HG02973 (cell line): ENCODE measurements at regions not wholly inside any gene's neighbourhood (a gene's known extent, or its start where the extent isn't known, plus 50 kb on each side); places are given as distances from the start of the nearest gene placed in this dataset.

Experiments
- ATAC-seq: cut with Tn5 transposase; IDR thresholded peaks from one replicate; pipeline ENCODE4 v1.9.1; 2021; ENCODE audit warnings: moderate library complexity; ENCODE audit not compliant: unreplicated experiment

GRCh38 chr5:2505217-2505616 lies 246.3 kb downstream of the IRX2 start:
- no peak for ATAC-seq

- no peak for ATAC-seq
These were observed 248.4 kb downstream of the IRX2 start for GRCh38 chr5:2502970-2503594.

GRCh38 chr5:2499917-2500316 lies 251.6 kb downstream of the IRX2 start:
- ATAC-seq = no peak

GRCh38 chr5:2496891-2497290 lies 254.6 kb downstream of the IRX2 start:
- no peak for ATAC-seq

GRCh38 chr5:2496126-2496525 lies 255.4 kb downstream of the IRX2 start:
- ATAC-seq = no peak

GRCh38 chr5:2493356-2493755 lies 258.1 kb downstream of the IRX2 start:
- no peak for ATAC-seq

- no peak for ATAC-seq
These were observed 259.0 kb downstream of the IRX2 start for GRCh38 chr5:2492476-2492875.

GRCh38 chr5:2491846-2492245 lies 259.6 kb downstream of the IRX2 start:
- ATAC-seq = no peak

- no peak for ATAC-seq
These were observed 262.2 kb downstream of the IRX2 start for GRCh38 chr5:2489306-2489705.

- ATAC-seq = no peak
These were observed 262.9 kb downstream of the IRX2 start for GRCh38 chr5:2488593-2488992.

GRCh38 chr5:2487152-2487763 lies 264.2 kb downstream of the IRX2 start:
- ATAC-seq = no peak

- no peak for ATAC-seq
These were observed 265.1 kb downstream of the IRX2 start for GRCh38 chr5:2486373-2486772.

GRCh38 chr5:2482778-2483177 lies 268.7 kb downstream of the IRX2 start:
- ATAC-seq = no peak

- ATAC-seq = no peak
These were observed 270.6 kb downstream of the IRX2 start for GRCh38 chr5:2480871-2481270.

GRCh38 chr5:2475902-2476301 lies 275.6 kb downstream of the IRX2 start:
- ATAC-seq = no peak

GRCh38 chr5:2472670-2473069 lies 278.8 kb downstream of the IRX2 start:
- no peak for ATAC-seq

- ATAC-seq = no peak
These were observed 280.2 kb downstream of the IRX2 start for GRCh38 chr5:2471152-2471879.

GRCh38 chr5:2466966-2467365 lies 284.5 kb downstream of the IRX2 start:
- no peak for ATAC-seq

- ATAC-seq = no peak
These were observed 286.1 kb downstream of the IRX2 start for GRCh38 chr5:2465383-2465782.

- ATAC-seq = no peak
These were observed 287.3 kb downstream of the IRX2 start for GRCh38 chr5:2464141-2464540.

GRCh38 chr5:2461701-2462691 lies 289.5 kb downstream of the IRX2 start:
- ATAC-seq = no peak
